ENCODE measurements at regions not wholly inside any gene's neighbourhood (a gene's known extent, or its start where the extent isn't known, plus 50 kb on each side); places are given as distances from the start of the nearest gene placed in this dataset.

- no peak overlapping the region for H3K27ac Mint-ChIP-seq
- H3K4me1 Mint-ChIP-seq (ENCODE audit: unreplicated experiment) = no peaks in the 10 kb centered on the region
- no peaks in the 10 kb centered on the region for H3K9me3 Mint-ChIP-seq
- H3K4me3 Mint-ChIP-seq = no peak overlapping the region
- no peaks in the 10 kb centered on the region for H3K36me3 Mint-ChIP-seq
- DNase-seq (ENCODE audit: extremely low spot score, unreplicated experiment) = no peak
- no peaks in the 10 kb centered on the region for H3K27me3 Mint-ChIP-seq
- TF ChIP-seq CTCF (conservative IDR thresholded peaks at IDR 0.05) = no peak
Observed at GRCh38 chrX:113651306-113651705, 810.7 kb upstream of the AMOT start.

DNA sequence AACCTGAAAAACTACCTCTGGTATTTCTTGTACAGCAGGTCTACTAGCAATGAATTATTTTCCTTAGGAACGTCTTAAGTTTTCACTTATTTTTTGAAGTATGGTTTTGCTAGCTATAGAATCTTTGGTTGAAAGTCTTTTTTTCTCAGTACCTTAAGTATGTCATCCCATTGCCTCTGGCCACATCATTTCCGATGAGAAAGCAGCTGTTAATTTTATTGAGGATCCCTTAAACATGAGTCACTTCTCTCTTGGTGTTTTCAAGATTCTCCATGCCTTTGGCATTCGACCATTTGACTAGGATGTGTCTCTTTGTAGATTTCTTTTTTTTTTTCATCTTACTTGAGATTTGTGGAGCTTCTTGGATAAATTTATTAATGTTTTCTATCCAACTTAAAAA is 803.8 kb upstream of the AMOT start:
- H3K36me3 Mint-ChIP-seq = no peaks in the 10 kb centered on the region

GRCh38 chrX:113634565-113634964 is 793.9 kb upstream of the AMOT start:
- no peak overlapping the region for H3K27ac Mint-ChIP-seq
- H3K4me3 Mint-ChIP-seq = no peak overlapping the region
- no peaks in the 10 kb centered on the region for H3K27me3 Mint-ChIP-seq
- DNase-seq (ENCODE audit: extremely low spot score, unreplicated experiment) = no peak
- peaks cover 4% of the 10 kb centered on the region for H3K4me1 Mint-ChIP-seq (ENCODE audit: unreplicated experiment)
- no peaks in the 10 kb centered on the region for H3K36me3 Mint-ChIP-seq
- H3K9me3 Mint-ChIP-seq = peaks cover 3% of the 10 kb centered on the region
- TF ChIP-seq CTCF (conservative IDR thresholded peaks at IDR 0.05) = no peak

More for the DNA sequence above, 803.8 kb upstream of the AMOT start:
- Mint-ChIP-seq H3K27me3 (no peaks in the 10 kb centered on the region), H3K27ac (peak overlapping the region; percentile 10), H3K9me3 (no peaks in the 10 kb centered on the region), H3K4me1 (ENCODE audit: unreplicated experiment) (no peaks in the 10 kb centered on the region), H3K4me3 (peak overlapping the region; percentile 8)
- DNase-seq (ENCODE audit: extremely low spot score, unreplicated experiment) = no peak
- TF ChIP-seq CTCF (conservative IDR thresholded peaks at IDR 0.05) = no peak

DNA sequence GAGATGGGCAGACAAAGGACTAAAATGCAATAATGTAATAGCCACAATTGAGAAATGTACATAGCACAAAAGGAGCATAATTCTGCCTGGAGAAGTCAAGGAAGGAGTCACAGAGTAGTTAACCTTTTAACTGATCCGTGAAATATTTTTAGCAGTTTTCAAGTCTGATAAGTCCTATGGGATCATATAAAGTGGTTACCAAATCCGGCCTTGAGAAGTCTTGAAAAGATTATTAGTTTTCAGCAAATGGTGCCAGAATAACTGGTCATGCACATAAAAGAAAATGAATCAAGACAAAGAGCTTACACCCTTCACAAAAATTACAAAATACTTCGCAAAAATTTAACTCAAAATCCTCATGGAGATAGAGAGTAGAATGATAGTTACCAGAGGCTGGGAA is 788.7 kb upstream of the AMOT start:
- Mint-ChIP-seq H3K9me3 (peaks cover 3% of the 10 kb centered on the region), H3K27ac (no peak overlapping the region), H3K4me1 (ENCODE audit: unreplicated experiment) (peaks cover 4% of the 10 kb centered on the region), H3K36me3 (no peaks in the 10 kb centered on the region), H3K4me3 (no peak overlapping the region), H3K27me3 (no peaks in the 10 kb centered on the region)
- no peak for TF ChIP-seq CTCF (conservative IDR thresholded peaks at IDR 0.05)
- DNase-seq (ENCODE audit: extremely low spot score, unreplicated experiment) = no peak

GRCh38 chrX:113594123-113594841 is 753.7 kb upstream of the AMOT start:
- TF ChIP-seq CTCF (conservative IDR thresholded peaks at IDR 0.05) = no peak
- Mint-ChIP-seq H3K4me3 (no peak overlapping the region), H3K9me3 (peaks cover 10% of the 10 kb centered on the region), H3K27ac (peak overlapping the region; percentile 7), H3K36me3 (peaks cover 5% of the 10 kb centered on the region), H3K27me3 (no peaks in the 10 kb centered on the region), H3K4me1 (ENCODE audit: unreplicated experiment) (no peaks in the 10 kb centered on the region)
- DNase-seq (ENCODE audit: extremely low spot score, unreplicated experiment) = no peak
